Lower lobe of right lung (tissue), 2 donors: ENCODE measurements at regions not wholly inside any gene's neighbourhood (a gene's known extent, or its start where the extent isn't known, plus 50 kb on each side); places are given as distances from the start of the nearest gene placed in this dataset.
"Not testable (repeated sequence)": the region's sequence is repeated elsewhere in the genome, so short reads cannot be mapped to it uniquely, and the experiment has no call there.

Experiments used
- ATAC-seq, 2 donors: fragments of 200-7000 bp; cut with Tn5 transposase; one replicate each; pipeline ENCODE4 v1.9.1; 2020 to 2022; ENCODE audit warnings: mild to moderate bottlenecking in 2 of 2, moderate library complexity in 2 of 2
- DNase-seq: peaks from one replicate; pipeline ENCODE4 v3.0.0-alpha.2; 2020
- H3K27ac ChIP-seq: fragments of 200-600 bp; one replicate; pipeline ENCODE4 v1.8.0; 2022
- H3K27me3 ChIP-seq: fragments of 200-600 bp; one replicate; pipeline ENCODE4 v1.8.0; 2022; ENCODE audit warnings: low read depth
- H3K36me3 ChIP-seq: fragments of 200-600 bp; one replicate; pipeline ENCODE4 v1.8.0; 2022; ENCODE audit warnings: mild to moderate bottlenecking
- H3K4me1 ChIP-seq: fragments of 200-600 bp; one replicate; pipeline ENCODE4 v1.8.0; 2022
- H3K4me3 ChIP-seq: fragments of 200-600 bp; one replicate; pipeline ENCODE4 v1.8.0; 2022; ENCODE audit warnings: mild to moderate bottlenecking
- H3K9me3 ChIP-seq: fragments of 200-600 bp; one replicate; pipeline ENCODE4 v1.8.0; 2022
- intact Hi-C: fragments of 100-400 bp; cut with DNase I; formaldehyde crosslinking; loops from one replicate; pipeline ENCODE4 v1.11.0; 2022
- TF ChIP-seq, protein P1 (sequence below): fragments of 200-600 bp; IDR thresholded peaks from one replicate; pipeline ENCODE4 v1.8.0; 2022; ENCODE audit warnings: antibody characterized with exemption, mild to moderate bottlenecking
- donor health status: DM: no; HTN: yes; CAD: no; lungs with severe emphysema.

GRCh38 chr11:110358336-110358735 lies 61.9 kb upstream of the RDX start:
- H3K4me1 ChIP-seq = no peaks in the 10 kb centered on the region
- no peak overlapping the region for H3K27ac ChIP-seq
- TF ChIP-seq, protein P1, sequence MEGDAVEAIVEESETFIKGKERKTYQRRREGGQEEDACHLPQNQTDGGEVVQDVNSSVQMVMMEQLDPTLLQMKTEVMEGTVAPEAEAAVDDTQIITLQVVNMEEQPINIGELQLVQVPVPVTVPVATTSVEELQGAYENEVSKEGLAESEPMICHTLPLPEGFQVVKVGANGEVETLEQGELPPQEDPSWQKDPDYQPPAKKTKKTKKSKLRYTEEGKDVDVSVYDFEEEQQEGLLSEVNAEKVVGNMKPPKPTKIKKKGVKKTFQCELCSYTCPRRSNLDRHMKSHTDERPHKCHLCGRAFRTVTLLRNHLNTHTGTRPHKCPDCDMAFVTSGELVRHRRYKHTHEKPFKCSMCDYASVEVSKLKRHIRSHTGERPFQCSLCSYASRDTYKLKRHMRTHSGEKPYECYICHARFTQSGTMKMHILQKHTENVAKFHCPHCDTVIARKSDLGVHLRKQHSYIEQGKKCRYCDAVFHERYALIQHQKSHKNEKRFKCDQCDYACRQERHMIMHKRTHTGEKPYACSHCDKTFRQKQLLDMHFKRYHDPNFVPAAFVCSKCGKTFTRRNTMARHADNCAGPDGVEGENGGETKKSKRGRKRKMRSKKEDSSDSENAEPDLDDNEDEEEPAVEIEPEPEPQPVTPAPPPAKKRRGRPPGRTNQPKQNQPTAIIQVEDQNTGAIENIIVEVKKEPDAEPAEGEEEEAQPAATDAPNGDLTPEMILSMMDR = no peak
- no peaks in the 10 kb centered on the region for H3K27me3 ChIP-seq
- intact Hi-C loops = no loop called here
- ATAC-seq (no peak), DNase-seq (no peak)
- no peaks in the 10 kb centered on the region for H3K9me3 ChIP-seq
- H3K36me3 ChIP-seq = no peaks in the 10 kb centered on the region
- H3K4me3 ChIP-seq = no peak overlapping the region

DNA sequence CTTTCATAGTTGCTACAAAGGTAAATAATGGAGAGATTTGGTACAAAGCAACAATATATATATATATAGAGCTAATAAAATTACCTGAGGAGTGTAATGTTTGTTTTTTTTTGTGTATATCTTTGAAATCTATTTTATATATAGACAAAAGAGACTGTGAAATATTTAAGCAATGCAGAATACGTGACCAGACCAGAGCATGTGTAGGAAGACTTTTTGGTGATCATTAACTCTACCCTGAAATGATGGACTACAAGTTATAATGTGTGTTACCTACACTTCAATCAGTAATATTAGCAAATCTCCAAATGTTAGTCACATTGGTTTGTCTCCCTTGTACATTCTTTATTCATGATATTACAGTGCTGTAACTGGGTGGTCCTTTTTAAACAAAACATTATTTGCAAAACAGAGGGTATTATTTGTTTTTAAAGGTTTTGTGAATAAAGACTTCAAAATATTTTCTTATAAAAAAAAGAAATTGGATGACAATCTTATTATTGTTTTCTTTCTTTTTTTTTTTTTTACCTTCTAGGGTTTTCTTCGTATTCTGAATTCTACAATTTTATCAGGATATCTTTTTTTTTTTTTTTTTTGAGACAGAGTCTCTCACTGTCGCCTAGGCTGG lies 64.5 kb upstream of the RDX start:
- H3K27me3 ChIP-seq, intact Hi-C loops, ATAC-seq, H3K9me3 ChIP-seq, H3K27ac ChIP-seq, H3K36me3 ChIP-seq, H3K4me3 ChIP-seq, H3K4me1 ChIP-seq, DNase-seq: not testable (repeated sequence)

- no peak for DNase-seq
- intact Hi-C loops = no loop called here
- peak overlapping the region; percentile 62 for H3K27ac ChIP-seq
- TF ChIP-seq, protein P1 = no peak
- H3K27me3 ChIP-seq = no peaks in the 10 kb centered on the region
- peaks cover 21% of the 10 kb centered on the region for H3K4me1 ChIP-seq
- ATAC-seq = no peak
- no peaks in the 10 kb centered on the region for H3K36me3 ChIP-seq
- H3K9me3 ChIP-seq = no peaks in the 10 kb centered on the region
- H3K4me3 ChIP-seq = no peak overlapping the region
Observed at GRCh38 chr11:110362971-110363509, 66.6 kb upstream of the RDX start.

DNA sequence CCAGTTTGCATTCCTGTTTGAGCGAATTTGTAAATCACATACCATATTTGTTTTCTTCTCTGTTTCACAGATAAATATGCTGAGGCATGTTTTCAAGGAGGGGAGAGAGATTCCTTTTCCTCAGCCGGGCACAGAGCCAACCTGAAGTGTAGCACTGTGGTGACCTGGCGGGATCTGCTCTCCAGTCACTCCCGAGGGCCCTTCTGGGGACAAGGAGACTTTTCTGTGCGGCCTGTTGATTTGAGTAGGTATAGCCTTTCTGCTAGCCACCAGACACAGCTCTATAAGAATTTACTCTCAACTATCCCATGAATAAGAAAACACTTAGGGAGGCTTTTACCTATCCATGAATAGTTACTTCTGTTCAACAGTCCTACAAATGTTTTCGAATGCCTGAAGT lies 63.5 kb upstream of the FDX1 start:
- ATAC-seq (peak; percentile 92 to 95), DNase-seq (peak; percentile 87)
- TF ChIP-seq, protein P1 = no peak
- H3K4me1 ChIP-seq = peaks cover 21% of the 10 kb centered on the region
- no peak overlapping the region for H3K4me3 ChIP-seq
- H3K27me3 ChIP-seq = no peaks in the 10 kb centered on the region
- intact Hi-C loops = no loop called here
- H3K27ac ChIP-seq = peak overlapping the region; percentile 49
- no peaks in the 10 kb centered on the region for H3K36me3 ChIP-seq
- H3K9me3 ChIP-seq = no peaks in the 10 kb centered on the region

- DNase-seq = no peak
- H3K36me3 ChIP-seq = no peaks in the 10 kb centered on the region
- no peak overlapping the region for H3K27ac ChIP-seq
- TF ChIP-seq, protein P1 = no peak
- peaks cover 21% of the 10 kb centered on the region for H3K4me1 ChIP-seq
- H3K9me3 ChIP-seq = no peaks in the 10 kb centered on the region
- H3K4me3 ChIP-seq = no peak overlapping the region
- no peak for ATAC-seq
- H3K27me3 ChIP-seq = no peaks in the 10 kb centered on the region
- intact Hi-C loops = no loop called here
Observed at GRCh38 chr11:110367571-110367970, 62.2 kb upstream of the FDX1 start.

- Histone ChIP-seq H3K27me3 (no peaks in the 10 kb centered on the region), H3K27ac (no peak overlapping the region), H3K4me3 (no peak overlapping the region), H3K36me3 (no peaks in the 10 kb centered on the region), H3K4me1 (peaks cover 27% of the 10 kb centered on the region), H3K9me3 (no peaks in the 10 kb centered on the region)
- DNase-seq (no peak), ATAC-seq (no peak)
- intact Hi-C loops = loop anchor here (10.0 kb wide), 1 partner anchor 64 kb away; no protein-coding TSS in a partner anchor
- TF ChIP-seq, protein P1 = no peak
Observed at GRCh38 chr11:110371084-110371483, 58.7 kb upstream of the FDX1 start.
